DND-41 (cell line): ENCODE measurements at regions not wholly inside any gene's neighbourhood (a gene's known extent, or its start where the extent isn't known, plus 50 kb on each side); places are given as distances from the start of the nearest gene placed in this dataset.

Experiments
- ATAC-seq: fragments of 200-7000 bp; cut with Tn5 transposase; 3 replicates; pipeline ENCODE4 v1.9.1; 2021; ENCODE audit warnings: low read depth; ENCODE audit not compliant: insufficient read depth
- DNase-seq: peaks from one replicate; pipeline ENCODE4 v3.0.0-alpha.2; 2020
- H2AFZ ChIP-seq: 2 replicates; pipeline ENCODE4 v1.6.0; 2012; ENCODE audit warnings: low read depth, low read length
- H3K27ac ChIP-seq: 2 replicates; pipeline ENCODE4 v1.5.1; 2012; ENCODE audit warnings: low read length, inconsistent platforms
- H3K27me3 ChIP-seq: fragments of 200-600 bp; sonication (generic); 2 replicates; pipeline ENCODE4 v1.6.0; 2012; ENCODE audit warnings: low read length, mild to moderate bottlenecking, inconsistent platforms; ENCODE audit not compliant: insufficient read depth, poor library complexity
- H3K36me3 ChIP-seq: 2 replicates; pipeline ENCODE4 v1.5.1; 2012; ENCODE audit warnings: low read length, inconsistent platforms; ENCODE audit not compliant: insufficient read depth
- H3K4me1 ChIP-seq: 2 replicates; pipeline ENCODE4 v1.5.1; 2012; ENCODE audit warnings: mild to moderate bottlenecking, low read length; ENCODE audit not compliant: insufficient read depth
- H3K4me2 ChIP-seq: 2 replicates; pipeline ENCODE4 v1.6.0; 2012; ENCODE audit warnings: mild to moderate bottlenecking, moderate library complexity, low read length, inconsistent platforms; ENCODE audit not compliant: insufficient read depth
- H3K4me3 ChIP-seq, 2 experiments: fragments of 200-600 bp in 1 of 2; shearing (Covaris generic) in 1 of 2; 2 replicates each; pipeline ENCODE4 v1.5.1; 2012 to 2016; ENCODE audit warnings: inconsistent platforms in 2 of 2, low read length in 2 of 2, mild to moderate bottlenecking in 2 of 2, low read depth in 1 of 2, moderate library complexity in 1 of 2
- H3K79me2 ChIP-seq: 2 replicates; pipeline ENCODE4 v1.6.0; 2012; ENCODE audit warnings: low read length, inconsistent platforms; ENCODE audit not compliant: insufficient read depth
- H3K9ac ChIP-seq: 2 replicates; pipeline ENCODE4 v1.6.0; 2012; ENCODE audit warnings: low read depth, mild to moderate bottlenecking, inconsistent platforms, low read length, moderate library complexity
- H3K9me3 ChIP-seq: 2 replicates; pipeline ENCODE4 v1.5.1; 2012; ENCODE audit warnings: low read length, moderate library complexity, mild to moderate bottlenecking, inconsistent platforms; ENCODE audit not compliant: insufficient read depth, severe bottlenecking
- H4K20me1 ChIP-seq: 2 replicates; pipeline ENCODE4 v1.6.0; 2012; ENCODE audit warnings: low read length; ENCODE audit not compliant: insufficient read depth
- CTCF ChIP-seq: IDR thresholded peaks from 2 replicates; pipeline ENCODE4 v1.5.1; 2012; ENCODE audit warnings: borderline replicate concordance, low read length, moderate library complexity, mild to moderate bottlenecking; ENCODE audit not compliant: poor library complexity, severe bottlenecking; ENCODE audit errors: extremely low read depth
- EZH2 ChIP-seq: IDR thresholded peaks from 3 replicates; pipeline ENCODE4 v1.6.1; 2012; ENCODE audit warnings: borderline replicate concordance, low read depth, mild to moderate bottlenecking, moderate library complexity, low read length, inconsistent platforms; ENCODE audit not compliant: severe bottlenecking

GRCh38 chr20:40547483-40548091 lies 141.4 kb downstream of the MAFB start:
- no peak for ATAC-seq
- no peak for DNase-seq
- no peaks in the 10 kb centered on the region for H3K27me3 ChIP-seq

GRCh38 chr20:40545478-40545877 lies 143.6 kb downstream of the MAFB start:
- H3K27ac ChIP-seq = no peak overlapping the region
- DNase-seq (no peak), ATAC-seq (no peak)
- no peaks in the 10 kb centered on the region for H3K79me2 ChIP-seq
- H4K20me1 ChIP-seq = no peaks in the 10 kb centered on the region
- H2AFZ ChIP-seq = no peak overlapping the region
- H3K4me1 ChIP-seq = no peaks in the 10 kb centered on the region
- no peaks in the 10 kb centered on the region for H3K9me3 ChIP-seq
- H3K4me2 ChIP-seq = no peak overlapping the region
- no peaks in the 10 kb centered on the region for H3K36me3 ChIP-seq
- no peak overlapping the region for H3K9ac ChIP-seq
- no peaks in the 10 kb centered on the region for H3K27me3 ChIP-seq
- no peak overlapping the region for H3K4me3 ChIP-seq
- TF ChIP-seq EZH2 (no peak), CTCF (no peak)

More at GRCh38 chr20:40547483-40548091, 141.4 kb downstream of the MAFB start:
- Histone ChIP-seq H3K9ac (no peak overlapping the region), H3K36me3 (no peaks in the 10 kb centered on the region), H3K4me3 (no peak overlapping the region), H3K9me3 (peaks cover 2% of the 10 kb centered on the region), H4K20me1 (no peaks in the 10 kb centered on the region), H3K27ac (no peak overlapping the region), H3K79me2 (no peaks in the 10 kb centered on the region), H3K4me2 (no peak overlapping the region), H3K4me1 (no peaks in the 10 kb centered on the region), H2AFZ (no peak overlapping the region)
- TF ChIP-seq EZH2 (no peak), CTCF (no peak)

GRCh38 chr20:40542065-40542464 lies 147.0 kb downstream of the MAFB start:
- Histone ChIP-seq H2AFZ (no peak overlapping the region), H3K27ac (no peak overlapping the region), H4K20me1 (no peaks in the 10 kb centered on the region), H3K79me2 (no peaks in the 10 kb centered on the region), H3K4me2 (no peak overlapping the region), H3K27me3 (peaks cover 14% of the 10 kb centered on the region), H3K4me1 (no peaks in the 10 kb centered on the region), H3K36me3 (no peaks in the 10 kb centered on the region), H3K9ac (no peak overlapping the region), H3K9me3 (no peaks in the 10 kb centered on the region), H3K4me3 (no peak overlapping the region)
- ATAC-seq (no peak), DNase-seq (no peak)
- no peak for TF ChIP-seq CTCF
- TF ChIP-seq EZH2 = no peak

GRCh38 chr20:40540166-40540565 lies 148.9 kb downstream of the MAFB start:
- no peaks in the 10 kb centered on the region for H3K36me3 ChIP-seq
- no peaks in the 10 kb centered on the region for H3K9me3 ChIP-seq
- H3K4me2 ChIP-seq = no peak overlapping the region
- H4K20me1 ChIP-seq = no peaks in the 10 kb centered on the region
- no peak for DNase-seq
- H3K9ac ChIP-seq = no peak overlapping the region
- no peak overlapping the region for H3K27ac ChIP-seq
- TF ChIP-seq CTCF (no peak), EZH2 (no peak)
- no peaks in the 10 kb centered on the region for H3K4me1 ChIP-seq
- H2AFZ ChIP-seq = no peak overlapping the region
- H3K4me3 ChIP-seq = no peak overlapping the region
- no peaks in the 10 kb centered on the region for H3K79me2 ChIP-seq
- peaks cover 14% of the 10 kb centered on the region for H3K27me3 ChIP-seq
- no peak for ATAC-seq
